HG02588 (cell line): ENCODE measurements at regions not wholly inside any gene's neighbourhood (a gene's known extent, or its start where the extent isn't known, plus 50 kb on each side); places are given as distances from the start of the nearest gene placed in this dataset.
"Not testable (repeated sequence)": the region's sequence is repeated elsewhere in the genome, so short reads cannot be mapped to it uniquely, and the experiment has no call there.

Experiments
- ATAC-seq: cut with Tn5 transposase; IDR thresholded peaks from one replicate; pipeline ENCODE4 v1.9.1; 2021; ENCODE audit warnings: mild to moderate bottlenecking, moderate library complexity; ENCODE audit not compliant: unreplicated experiment

- no peak for ATAC-seq
Measured at GRCh38 chr1:81738875-81739274, 61.9 kb upstream of the ADGRL2 start.

- no peak for ATAC-seq
Measured at GRCh38 chr1:81733480-81733879, 67.3 kb upstream of the ADGRL2 start.

- no peak for ATAC-seq
Measured at GRCh38 chr1:81731989-81732388, 68.7 kb upstream of the ADGRL2 start.

- ATAC-seq: no peak
Measured at GRCh38 chr1:81730881-81731280, 69.9 kb upstream of the ADGRL2 start.

GRCh38 chr1:81730299-81730698 lies 70.4 kb upstream of the ADGRL2 start:
- not testable (repeated sequence) for ATAC-seq

- ATAC-seq: no peak
Measured at GRCh38 chr1:81729818-81730217, 70.9 kb upstream of the ADGRL2 start.

GRCh38 chr1:81729239-81729638 lies 71.5 kb upstream of the ADGRL2 start:
- no peak for ATAC-seq

- no peak for ATAC-seq
Measured at GRCh38 chr1:81725823-81726222, 74.9 kb upstream of the ADGRL2 start.

- ATAC-seq: not testable (repeated sequence)
Measured at GRCh38 chr1:81722631-81723328, 78.0 kb upstream of the ADGRL2 start.

- ATAC-seq: not testable (repeated sequence)
Measured at GRCh38 chr1:81720256-81720655, 80.5 kb upstream of the ADGRL2 start.

- ATAC-seq: no peak
Measured at GRCh38 chr1:81717230-81717629, 83.5 kb upstream of the ADGRL2 start.

- no peak for ATAC-seq
Measured at GRCh38 chr1:81715391-81715790, 85.3 kb upstream of the ADGRL2 start.

GRCh38 chr1:81714636-81715035 lies 86.1 kb upstream of the ADGRL2 start:
- no peak for ATAC-seq

- no peak for ATAC-seq
Measured at GRCh38 chr1:81712425-81712824, 88.3 kb upstream of the ADGRL2 start.

GRCh38 chr1:81710857-81711256 lies 89.9 kb upstream of the ADGRL2 start:
- ATAC-seq: no peak

- no peak for ATAC-seq
Measured at GRCh38 chr1:81708250-81708649, 92.5 kb upstream of the ADGRL2 start.

GRCh38 chr1:81706650-81707435 lies 93.9 kb upstream of the ADGRL2 start:
- ATAC-seq: no peak

GRCh38 chr1:81703756-81704463 lies 96.8 kb upstream of the ADGRL2 start:
- ATAC-seq: no peak

- ATAC-seq: no peak
Measured at GRCh38 chr1:81703391-81703755, 97.4 kb upstream of the ADGRL2 start.

GRCh38 chr1:81702903-81703302 lies 97.8 kb upstream of the ADGRL2 start:
- ATAC-seq: peak; percentile 43

GRCh38 chr1:81702079-81702715 lies 98.5 kb upstream of the ADGRL2 start:
- peak; percentile 52 for ATAC-seq
